H9 (cell line): ENCODE measurements at regions not wholly inside any gene's neighbourhood (a gene's known extent, or its start where the extent isn't known, plus 50 kb on each side); places are given as distances from the start of the nearest gene placed in this dataset.

Source experiments
- DNase-seq: peaks from one replicate; pipeline ENCODE4 v3.0.0-alpha.2; 2017
- H2AFZ ChIP-seq: one replicate; pipeline ENCODE4 v1.6.1; 2013; ENCODE audit warnings: mild to moderate bottlenecking, low read length, control low read depth, moderate library complexity
- H2AK5ac ChIP-seq: 2 replicates; pipeline ENCODE4 v1.6.1; 2013; ENCODE audit warnings: low read length, control low read depth, mixed read lengths; ENCODE audit not compliant: insufficient read length
- H2BK120ac ChIP-seq: one replicate; pipeline ENCODE4 v1.6.1; 2013; ENCODE audit warnings: low read depth, mild to moderate bottlenecking, low read length, control low read depth, inconsistent platforms; ENCODE audit not compliant: poor library complexity, severe bottlenecking
- H2BK12ac ChIP-seq: 2 replicates; pipeline ENCODE4 v1.6.1; 2013; ENCODE audit warnings: low read length, control low read depth, mixed read lengths, low read depth; ENCODE audit not compliant: insufficient read length
- H2BK15ac ChIP-seq: 2 replicates; pipeline ENCODE4 v1.6.1; 2013; ENCODE audit warnings: low read depth, low read length, control low read depth
- H2BK20ac ChIP-seq: one replicate; pipeline ENCODE4 v1.6.1; 2013; ENCODE audit warnings: low read depth, mild to moderate bottlenecking, low read length, control low read depth, inconsistent platforms; ENCODE audit not compliant: poor library complexity, severe bottlenecking
- H2BK5ac ChIP-seq: 2 replicates; pipeline ENCODE4 v1.6.1; 2013; ENCODE audit warnings: low read length, control low read depth, mixed read lengths; ENCODE audit not compliant: insufficient read length
- H3K14ac ChIP-seq: 2 replicates; pipeline ENCODE4 v1.6.1; 2013; ENCODE audit warnings: low read length, control low read depth; ENCODE audit not compliant: insufficient read depth
- H3K18ac ChIP-seq: 2 replicates; pipeline ENCODE4 v1.6.1; 2013; ENCODE audit warnings: low read depth, mild to moderate bottlenecking, mixed read lengths, low read length, control low read depth; ENCODE audit not compliant: insufficient read length
- H3K23ac ChIP-seq: 2 replicates; pipeline ENCODE4 v1.6.1; 2013; ENCODE audit warnings: low read length, control low read depth, mixed read lengths, low read depth; ENCODE audit not compliant: insufficient read length
- H3K23me2 ChIP-seq: 2 replicates; pipeline ENCODE4 v1.6.1; 2013; ENCODE audit warnings: low read depth, mild to moderate bottlenecking, mixed read lengths, low read length, control low read depth; ENCODE audit not compliant: insufficient read length, poor library complexity, severe bottlenecking
- H3K27ac ChIP-seq: 2 replicates; pipeline ENCODE4 v1.5.1; 2013; ENCODE audit warnings: low read length, control low read depth, mixed read lengths, low read depth; ENCODE audit not compliant: insufficient read length
- H3K27me3 ChIP-seq: 2 replicates; pipeline ENCODE4 v1.6.1; 2013; ENCODE audit warnings: low read length, control low read depth, inconsistent platforms; ENCODE audit not compliant: insufficient read depth
- H3K4ac ChIP-seq: 2 replicates; pipeline ENCODE4 v1.6.1; 2013; ENCODE audit warnings: low read depth, mild to moderate bottlenecking, control low read depth, inconsistent platforms, low read length, moderate library complexity
- H3K4me1 ChIP-seq: 2 replicates; pipeline ENCODE4 v1.6.1; 2013; ENCODE audit warnings: low read length, control low read depth, inconsistent platforms; ENCODE audit not compliant: insufficient read depth
- H3K4me2 ChIP-seq: 2 replicates; pipeline ENCODE4 v1.6.1; 2013; ENCODE audit warnings: low read length, control low read depth, mixed read lengths; ENCODE audit not compliant: insufficient read length, insufficient read depth
- H3K56ac ChIP-seq: 2 replicates; pipeline ENCODE4 v1.6.1; 2013; ENCODE audit warnings: low read depth, mild to moderate bottlenecking, mixed read lengths, low read length, control low read depth; ENCODE audit not compliant: insufficient read length
- H3K79me1 ChIP-seq: 2 replicates; pipeline ENCODE4 v1.6.1; 2013; ENCODE audit warnings: low read depth, mild to moderate bottlenecking, moderate library complexity, low read length, control low read depth, inconsistent platforms; ENCODE audit not compliant: insufficient read depth, poor library complexity, severe bottlenecking
- H3K79me2 ChIP-seq: 2 replicates; pipeline ENCODE4 v1.6.1; 2013; ENCODE audit warnings: low read length, control low read depth, inconsistent platforms; ENCODE audit not compliant: insufficient read depth
- H3K9ac ChIP-seq: 2 replicates; pipeline ENCODE4 v1.6.1; 2013; ENCODE audit warnings: low read length, control low read depth, mixed read lengths; ENCODE audit not compliant: insufficient read length; ENCODE audit errors: extremely low read depth
- H3K9me3 ChIP-seq: one replicate; pipeline ENCODE4 v1.6.1; 2013; ENCODE audit warnings: low read depth, low read length, inconsistent platforms; ENCODE audit not compliant: control insufficient read depth
- H3T11ph ChIP-seq: one replicate; pipeline ENCODE4 v1.6.1; 2013; ENCODE audit warnings: mild to moderate bottlenecking, low read length, control low read depth, inconsistent platforms
- H4K20me1 ChIP-seq: one replicate; pipeline ENCODE4 v1.6.1; 2013; ENCODE audit not compliant: control insufficient read depth, insufficient read length, insufficient read depth
- H4K5ac ChIP-seq: 2 replicates; pipeline ENCODE4 v1.6.1; 2013; ENCODE audit warnings: low read depth, mild to moderate bottlenecking, mixed read lengths, low read length, control low read depth; ENCODE audit not compliant: insufficient read length
- H4K8ac ChIP-seq: replicated peaks from 2 replicates; pipeline ENCODE4 v1.6.1; 2013; ENCODE audit warnings: low read length, control low read depth, mixed read lengths, low read depth; ENCODE audit not compliant: insufficient read length
- H4K91ac ChIP-seq: 2 replicates; pipeline ENCODE4 v1.6.1; 2013; ENCODE audit warnings: low read depth, mild to moderate bottlenecking, moderate library complexity, mixed read lengths, low read length, control low read depth; ENCODE audit not compliant: insufficient read length
- H3K27ac Mint-ChIP-seq, 3 experiments: 2 replicates in 2 of 3; 3 replicates in 1 of 3; pipeline ENCODE4 v1.8.0; 2020 to 2021; ENCODE audit warnings: mixed read lengths in 3 of 3, mild to moderate bottlenecking in 1 of 3, moderate library complexity in 1 of 3
- H3K27me3 Mint-ChIP-seq: 2 replicates; pipeline ENCODE4 v1.8.0; 2021; ENCODE audit warnings: low read depth, mild to moderate bottlenecking, moderate library complexity, mixed read lengths
- H3K36me3 Mint-ChIP-seq, 3 experiments: 2 replicates in 2 of 3; 3 replicates in 1 of 3; pipeline ENCODE4 v1.8.0; 2020 to 2021; ENCODE audit warnings: low read depth in 3 of 3, mixed read lengths in 3 of 3; ENCODE audit not compliant: insufficient read depth in 1 of 3
- H3K4me1 Mint-ChIP-seq, 2 experiments: 2 replicates each; pipeline ENCODE4 v1.8.0; 2020; ENCODE audit warnings: mixed read lengths in 2 of 2
- H3K4me3 Mint-ChIP-seq, 2 experiments: 2 replicates in 1 of 2; 3 replicates in 1 of 2; pipeline ENCODE4 v1.8.0; 2020 to 2021; ENCODE audit warnings: mild to moderate bottlenecking in 2 of 2, mixed read lengths in 2 of 2, moderate library complexity in 1 of 2
- H3K9me3 Mint-ChIP-seq, 2 experiments: 2 replicates in 1 of 2; 3 replicates in 1 of 2; pipeline ENCODE4 v1.8.0; 2020; ENCODE audit warnings: mild to moderate bottlenecking in 2 of 2, mixed read lengths in 2 of 2, moderate library complexity in 1 of 2
- CTCF ChIP-seq: fragments of 200-600 bp; sonication (generic); conservative IDR thresholded peaks from 3 replicates; pipeline ENCODE4 v1.8.0; 2021; ENCODE audit warnings: antibody characterized with exemption, mild to moderate bottlenecking
- whole genome bisulfite sequencing: extraction: QIAGEN DNeasy Blood & Tissue Kit; methylation state at CpG from one replicate; pipeline ENCODE4 v1.1.7; 2013; ENCODE audit warnings: missing lambda C conversion rate, low lambda C conversion rate, mixed read lengths; ENCODE audit not compliant: insufficient read length; ENCODE audit errors: extremely low coverage; 5-methylcytosine and 5-hydroxymethylcytosine counted together

- WGBS, result no CpG with 5 or more reads among the region's 6 CpGs
- H4K91ac ChIP-seq, result no peak overlapping the region
- no peak overlapping the region for H4K5ac ChIP-seq
- no peak overlapping the region for H2BK12ac ChIP-seq
- H3K9me3 ChIP-seq, result no peaks in the 10 kb centered on the region
- TF ChIP-seq CTCF, result no peak
- no peaks in the 10 kb centered on the region for H3K79me1 ChIP-seq
- no peaks in the 10 kb centered on the region for H3K23me2 ChIP-seq
- H2BK15ac ChIP-seq, result no peak overlapping the region
- Mint-ChIP-seq H3K4me3 (no peak overlapping the region; a peak in 1 of 5 replicates), H3K9me3 (no peaks in the 10 kb centered on the region), H3K27me3 (no peaks in the 10 kb centered on the region; the same call in 1 of the 2 replicates), H3K4me1 (peaks cover 32 to 46% of the 10 kb centered on the region in 2 experiments), H3K36me3 (no peaks in the 10 kb centered on the region), H3K27ac (no peak overlapping the region)
- H2BK120ac ChIP-seq, result no peak overlapping the region
- H3K27me3 ChIP-seq, result no peaks in the 10 kb centered on the region
- H2BK5ac ChIP-seq, result no peak overlapping the region
- H2AFZ ChIP-seq, result no peak overlapping the region
- H3K79me2 ChIP-seq, result no peaks in the 10 kb centered on the region
- H3K4me1 ChIP-seq, result peaks cover 3% of the 10 kb centered on the region; the same call in 1 of the 2 replicates
- no peak overlapping the region for H3K56ac ChIP-seq
- no peak overlapping the region for H3K27ac ChIP-seq
- no peak overlapping the region for H3K4me2 ChIP-seq
- H3K23ac ChIP-seq, result no peak overlapping the region
- no peak overlapping the region for H3K9ac ChIP-seq
- no peak overlapping the region for H2BK20ac ChIP-seq
- H3K14ac ChIP-seq, result no peak overlapping the region
- no peak overlapping the region for H2AK5ac ChIP-seq
- H4K8ac ChIP-seq, result no peak overlapping the region
- no peaks in the 10 kb centered on the region for H4K20me1 ChIP-seq
- no peak overlapping the region for H3K18ac ChIP-seq
- H3T11ph ChIP-seq, result no peak overlapping the region
- no peak for DNase-seq
- no peak overlapping the region for H3K4ac ChIP-seq
Observed at GRCh38 chr13:73519396-73520116, 460.8 kb downstream of the KLF5 start.
